Osteocyte (in vitro differentiated cells): ENCODE measurements at regions not wholly inside any gene's neighbourhood (a gene's known extent, or its start where the extent isn't known, plus 50 kb on each side); places are given as distances from the start of the nearest gene placed in this dataset.

Source experiments
- DNase-seq: peaks from one replicate; pipeline ENCODE4 v3.0.0; 2021; ENCODE audit warnings: mixed read lengths; ENCODE audit not compliant: unreplicated experiment; ENCODE audit errors: extremely low spot score
- H3K27ac Mint-ChIP-seq: one replicate; pipeline ENCODE4 v1.8.0; 2021; ENCODE audit warnings: mild to moderate bottlenecking, mixed read lengths; ENCODE audit not compliant: unreplicated experiment
- H3K27me3 Mint-ChIP-seq: one replicate; pipeline ENCODE4 v1.8.0; 2021; ENCODE audit warnings: mixed read lengths; ENCODE audit not compliant: unreplicated experiment
- H3K36me3 Mint-ChIP-seq: one replicate; pipeline ENCODE4 v1.8.0; 2021; ENCODE audit warnings: mixed read lengths; ENCODE audit not compliant: unreplicated experiment
- H3K4me1 Mint-ChIP-seq: one replicate; pipeline ENCODE4 v1.8.0; 2021; ENCODE audit warnings: mixed read lengths; ENCODE audit not compliant: unreplicated experiment
- H3K4me3 Mint-ChIP-seq: one replicate; pipeline ENCODE4 v1.8.0; 2021; ENCODE audit warnings: mild to moderate bottlenecking, moderate library complexity, mixed read lengths; ENCODE audit not compliant: unreplicated experiment
- H3K9me3 Mint-ChIP-seq: one replicate; pipeline ENCODE4 v1.8.0; 2021; ENCODE audit warnings: mixed read lengths; ENCODE audit not compliant: unreplicated experiment
- CTCF ChIP-seq: fragments of 200-600 bp; sonication (generic); IDR thresholded peaks from 2 replicates; pipeline ENCODE4 v1.5.0; 2021; ENCODE audit warnings: antibody characterized with exemption, mild to moderate bottlenecking, moderate library complexity

GRCh38 chr21:43361127-43361492 lies 65.8 kb downstream of the SIK1 start:
- DNase-seq: no peak
- H3K27me3 Mint-ChIP-seq: no peaks in the 10 kb centered on the region
- H3K4me3 Mint-ChIP-seq: no peak overlapping the region
- no peak for TF ChIP-seq CTCF
- peak overlapping the region; percentile 83 for H3K27ac Mint-ChIP-seq
- no peaks in the 10 kb centered on the region for H3K36me3 Mint-ChIP-seq
- no peaks in the 10 kb centered on the region for H3K9me3 Mint-ChIP-seq
- H3K4me1 Mint-ChIP-seq: peaks cover 22% of the 10 kb centered on the region

GRCh38 chr21:43360441-43361126 lies 66.3 kb downstream of the SIK1 start:
- no peak for DNase-seq

GRCh38 chr21:43358940-43359822 lies 67.8 kb downstream of the SIK1 start:
- peaks cover 22% of the 10 kb centered on the region for H3K4me1 Mint-ChIP-seq
- TF ChIP-seq CTCF: no peak
- no peak overlapping the region for H3K27ac Mint-ChIP-seq
- no peaks in the 10 kb centered on the region for H3K9me3 Mint-ChIP-seq
- H3K4me3 Mint-ChIP-seq: no peak overlapping the region
- DNase-seq: no peak
- H3K27me3 Mint-ChIP-seq: no peaks in the 10 kb centered on the region
- H3K36me3 Mint-ChIP-seq: no peaks in the 10 kb centered on the region

More at GRCh38 chr21:43360441-43361126, 66.3 kb downstream of the SIK1 start:
- Mint-ChIP-seq H3K27ac (no peak overlapping the region), H3K4me1 (peaks cover 22% of the 10 kb centered on the region), H3K9me3 (no peaks in the 10 kb centered on the region), H3K27me3 (no peaks in the 10 kb centered on the region), H3K4me3 (no peak overlapping the region), H3K36me3 (no peaks in the 10 kb centered on the region)
- no peak for TF ChIP-seq CTCF

GRCh38 chr21:43357715-43358430 lies 69.1 kb downstream of the SIK1 start:
- Mint-ChIP-seq H3K27me3 (no peaks in the 10 kb centered on the region), H3K36me3 (no peaks in the 10 kb centered on the region), H3K4me1 (peaks cover 21% of the 10 kb centered on the region), H3K4me3 (no peak overlapping the region), H3K27ac (no peak overlapping the region), H3K9me3 (no peaks in the 10 kb centered on the region)
- TF ChIP-seq CTCF: no peak
- DNase-seq: no peak

GRCh38 chr21:43355925-43356289 lies 71.0 kb downstream of the SIK1 start:
- Mint-ChIP-seq H3K27me3 (no peaks in the 10 kb centered on the region), H3K27ac (no peak overlapping the region), H3K36me3 (no peaks in the 10 kb centered on the region), H3K9me3 (no peaks in the 10 kb centered on the region), H3K4me3 (no peak overlapping the region), H3K4me1 (peaks cover 2% of the 10 kb centered on the region)
- DNase-seq: no peak
- TF ChIP-seq CTCF: no peak
